GM12865 (cell line): ENCODE measurements at regions not wholly inside any gene's neighbourhood (a gene's known extent, or its start where the extent isn't known, plus 50 kb on each side); places are given as distances from the start of the nearest gene placed in this dataset.

ENCODE experiments used
- DNase-seq: peaks from one replicate; pipeline ENCODE4 v3.0.0; 2010; ENCODE audit warnings: low read depth
- H3K4me3 ChIP-seq: 2 replicates; pipeline ENCODE4 v1.5.1; 2011; ENCODE audit warnings: mild to moderate bottlenecking, low read depth, low read length, control low read depth
- TF ChIP-seq, protein P1 (sequence below): IDR thresholded peaks from 2 replicates; pipeline ENCODE4 v1.5.1; 2011; ENCODE audit warnings: low read length, control low read depth, low read depth, inconsistent platforms; ENCODE audit not compliant: insufficient read depth; ENCODE audit errors: missing control alignments

GRCh38 chr2:145652571-145653545 is 1132.9 kb upstream of the ZEB2 start:
- no peak overlapping the region for H3K4me3 ChIP-seq
- no peak for DNase-seq
- TF ChIP-seq, protein P1, sequence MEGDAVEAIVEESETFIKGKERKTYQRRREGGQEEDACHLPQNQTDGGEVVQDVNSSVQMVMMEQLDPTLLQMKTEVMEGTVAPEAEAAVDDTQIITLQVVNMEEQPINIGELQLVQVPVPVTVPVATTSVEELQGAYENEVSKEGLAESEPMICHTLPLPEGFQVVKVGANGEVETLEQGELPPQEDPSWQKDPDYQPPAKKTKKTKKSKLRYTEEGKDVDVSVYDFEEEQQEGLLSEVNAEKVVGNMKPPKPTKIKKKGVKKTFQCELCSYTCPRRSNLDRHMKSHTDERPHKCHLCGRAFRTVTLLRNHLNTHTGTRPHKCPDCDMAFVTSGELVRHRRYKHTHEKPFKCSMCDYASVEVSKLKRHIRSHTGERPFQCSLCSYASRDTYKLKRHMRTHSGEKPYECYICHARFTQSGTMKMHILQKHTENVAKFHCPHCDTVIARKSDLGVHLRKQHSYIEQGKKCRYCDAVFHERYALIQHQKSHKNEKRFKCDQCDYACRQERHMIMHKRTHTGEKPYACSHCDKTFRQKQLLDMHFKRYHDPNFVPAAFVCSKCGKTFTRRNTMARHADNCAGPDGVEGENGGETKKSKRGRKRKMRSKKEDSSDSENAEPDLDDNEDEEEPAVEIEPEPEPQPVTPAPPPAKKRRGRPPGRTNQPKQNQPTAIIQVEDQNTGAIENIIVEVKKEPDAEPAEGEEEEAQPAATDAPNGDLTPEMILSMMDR, result no peak

DNA sequence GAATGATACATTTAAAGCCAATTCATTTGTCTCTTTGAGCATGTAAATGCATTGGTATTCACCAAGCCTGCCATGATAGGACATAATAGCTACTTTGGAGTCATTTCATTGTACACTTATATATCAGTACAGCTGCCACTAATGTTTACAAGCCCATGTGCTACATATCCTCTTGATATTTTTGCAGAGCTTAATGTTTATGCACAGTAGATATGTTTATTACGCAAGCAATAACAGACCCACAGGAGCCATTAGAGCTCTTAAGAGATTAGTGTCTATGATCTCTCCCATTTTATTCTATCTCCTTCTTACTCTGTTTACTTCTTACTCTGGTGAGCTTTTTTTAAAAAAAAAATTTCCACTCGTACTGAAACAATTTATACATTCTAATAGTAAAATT is 1132.1 kb upstream of the ZEB2 start:
- TF ChIP-seq, protein P1, result no peak
- no peak for DNase-seq
- H3K4me3 ChIP-seq, result no peak overlapping the region

DNA sequence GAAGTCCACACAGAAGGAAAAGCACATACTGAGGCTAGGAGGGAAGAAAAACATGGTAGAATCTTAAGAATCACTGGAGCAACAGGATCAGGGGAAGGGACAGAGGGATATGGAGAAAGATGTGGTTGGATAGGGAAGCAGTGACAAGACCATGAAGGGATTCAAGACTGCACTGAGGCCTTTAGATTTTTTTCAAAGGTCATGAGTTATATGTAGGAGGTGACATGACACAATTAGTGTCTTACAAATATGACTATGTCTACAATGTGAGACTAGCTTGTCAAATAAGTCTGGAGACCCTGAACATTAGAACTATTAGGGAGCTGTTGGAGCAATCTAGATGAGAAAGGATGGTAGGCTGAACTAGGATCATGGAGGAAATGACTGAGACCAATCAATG is 1130.3 kb upstream of the ZEB2 start:
- no peak for DNase-seq
- TF ChIP-seq, protein P1, result no peak
- H3K4me3 ChIP-seq, result no peak overlapping the region

DNA sequence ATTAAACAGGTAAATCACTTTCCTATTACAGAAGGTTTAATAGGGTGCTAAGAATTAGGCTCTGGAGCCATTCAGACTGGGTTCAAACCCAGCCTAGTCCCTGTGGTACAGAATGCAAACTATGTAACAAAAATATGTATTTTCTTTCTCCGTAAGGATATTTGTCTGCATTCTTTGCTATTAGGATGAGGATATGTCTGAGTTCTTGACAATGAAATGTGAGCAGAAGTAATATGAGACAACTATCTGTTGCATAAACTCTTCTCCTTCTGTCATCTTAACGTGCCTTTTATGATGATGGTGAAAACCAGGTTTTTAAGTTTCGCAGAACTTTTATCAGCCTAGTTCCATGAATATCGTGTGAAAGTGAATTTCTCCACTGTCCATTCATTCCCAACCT is 1129.1 kb upstream of the ZEB2 start:
- DNase-seq, result no peak
- H3K4me3 ChIP-seq, result no peak overlapping the region
- TF ChIP-seq, protein P1, result no peak

DNA sequence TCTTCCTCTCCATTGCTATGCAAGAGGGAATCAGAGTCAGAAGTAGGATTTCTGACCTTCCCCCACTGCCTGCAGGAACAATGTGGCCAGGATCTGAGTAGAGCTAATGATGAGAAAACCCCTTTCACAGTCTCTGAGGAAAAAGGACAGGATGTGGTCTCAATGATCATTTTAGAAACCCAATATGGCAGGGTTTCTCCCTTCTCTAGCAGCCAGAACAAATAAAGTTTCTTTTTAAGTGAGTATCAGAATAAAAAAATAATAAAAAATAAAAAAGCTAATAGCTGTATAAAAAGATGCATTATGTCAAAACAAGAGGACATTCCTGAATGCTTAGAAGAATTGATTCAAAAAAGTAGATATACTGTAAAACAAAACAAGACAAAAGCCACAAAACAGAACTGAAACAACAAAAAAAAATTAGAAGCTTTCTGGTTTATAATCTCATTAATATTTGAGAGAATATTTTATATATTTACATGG is 1124.9 kb upstream of the ZEB2 start:
- H3K4me3 ChIP-seq, result no peak overlapping the region
- DNase-seq, result peak; percentile 51
- TF ChIP-seq, protein P1, result no peak

- TF ChIP-seq, protein P1, result no peak
- no peak overlapping the region for H3K4me3 ChIP-seq
- DNase-seq, result peak; percentile 16
These were observed 1118.8 kb upstream of the ZEB2 start for GRCh38 chr2:145638675-145639074.
